Posterior cingulate gyrus (tissue), 11 donors: ENCODE measurements at regions not wholly inside any gene's neighbourhood (a gene's known extent, or its start where the extent isn't known, plus 50 kb on each side); places are given as distances from the start of the nearest gene placed in this dataset.
A peak's percentile ranks its signal among the peaks of the same experiment; 100 is the strongest.

Source experiments
- DNase-seq, 10 donors: peaks; one replicate each; pipeline versions ENCODE4 v3.0.0 to v3.0.0-alpha.2; 2020 to 2021; ENCODE audit warnings: mixed read lengths in 3 of 10
- intact Hi-C: fragments of 100-400 bp; cut with DNase I; formaldehyde crosslinking; loops from one replicate; pipeline ENCODE4 v1.15.1; 2023

- peak in 4 of 10 donors; percentile 5 to 86 (median 73) for DNase-seq
- intact Hi-C loops: no loop called here
These were observed 233.4 kb downstream of the NDUFA10 start for GRCh38 chr2:239791526-239792404.

- intact Hi-C loops: no loop called here
- peak in 4 of 10 donors; percentile 7 to 85 (median 78) for DNase-seq
These were observed 234.4 kb downstream of the NDUFA10 start for GRCh38 chr2:239790721-239791120.

DNA sequence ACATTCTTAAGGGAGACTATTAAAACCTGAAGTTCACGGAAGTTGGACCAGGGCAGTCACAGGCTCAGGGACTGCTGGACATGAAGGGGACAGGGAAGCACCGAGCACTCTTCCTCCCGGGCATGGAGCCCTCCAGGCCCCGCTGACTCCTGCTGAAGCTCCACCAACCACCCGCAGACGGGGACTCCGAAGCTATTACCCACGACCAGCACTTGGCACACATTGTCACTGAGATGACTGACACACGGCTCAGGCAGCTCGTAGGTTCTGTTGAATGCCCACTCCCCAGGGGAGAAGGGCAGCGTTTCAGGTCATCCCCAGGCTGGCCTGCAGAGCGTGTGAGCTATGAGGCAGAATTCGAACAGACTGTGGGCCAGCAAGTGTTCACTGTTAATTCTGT lies 234.8 kb downstream of the NDUFA10 start:
- DNase-seq: peak in 4 of 10 donors; percentile 4 to 76 (median 55)
- intact Hi-C loops: no loop called here

- DNase-seq: peak in 4 of 10 donors; percentile 2 to 72 (median 62)
- intact Hi-C loops: no loop called here
These were observed 235.4 kb downstream of the NDUFA10 start for GRCh38 chr2:239789711-239790110.

DNA sequence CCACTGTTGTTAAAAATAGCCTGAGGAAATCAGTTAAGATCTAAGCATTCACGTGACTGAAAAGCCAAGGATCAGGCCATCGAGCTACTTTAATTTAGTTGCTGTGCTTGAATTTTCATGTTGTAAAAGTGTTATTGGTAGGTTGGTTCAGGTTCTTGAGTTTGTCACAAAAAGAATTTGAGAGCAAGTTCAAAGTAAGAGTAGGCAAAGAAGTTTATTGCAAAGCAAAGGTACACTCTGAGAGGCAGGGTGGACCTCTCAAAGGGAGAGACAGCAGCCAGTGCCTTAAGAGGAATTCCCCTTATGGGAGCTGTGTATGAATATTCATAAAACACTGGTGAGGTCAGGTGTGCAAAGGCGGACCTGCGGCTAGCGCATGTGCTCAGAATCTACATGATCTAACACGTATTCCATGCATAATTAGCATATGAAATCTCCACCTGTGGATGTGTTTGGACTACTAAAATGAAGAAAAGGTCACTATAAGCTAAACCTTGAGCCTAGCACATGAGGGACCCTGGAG lies 236.5 kb downstream of the NDUFA10 start:
- peak in 3 of 10 donors; percentile 3 to 7 (median 5) for DNase-seq
- intact Hi-C loops: no loop called here

- intact Hi-C loops: no loop called here
- DNase-seq: peak in 1 of 10 donors; percentile 25
These were observed 237.5 kb downstream of the NDUFA10 start for GRCh38 chr2:239787538-239788050.

DNA sequence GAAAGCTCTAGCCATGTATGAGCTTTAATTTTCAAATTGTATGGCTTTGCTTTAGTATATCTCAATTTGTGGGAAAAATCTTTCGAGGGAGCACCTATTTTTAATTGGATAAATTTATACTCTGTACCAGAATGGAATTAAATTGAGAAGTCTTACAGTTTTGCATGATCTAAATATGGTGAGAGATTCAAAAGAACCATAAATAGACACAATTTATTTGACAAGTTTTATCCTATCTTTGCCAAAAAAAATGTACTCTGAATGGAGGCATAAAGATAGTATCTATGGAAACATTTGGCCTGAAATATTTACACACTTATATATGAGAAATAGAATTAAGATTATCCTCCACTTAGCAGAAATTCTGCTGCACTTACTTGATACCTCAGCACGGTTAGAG lies 238.4 kb downstream of the NDUFA10 start:
- DNase-seq: no peak

DNA sequence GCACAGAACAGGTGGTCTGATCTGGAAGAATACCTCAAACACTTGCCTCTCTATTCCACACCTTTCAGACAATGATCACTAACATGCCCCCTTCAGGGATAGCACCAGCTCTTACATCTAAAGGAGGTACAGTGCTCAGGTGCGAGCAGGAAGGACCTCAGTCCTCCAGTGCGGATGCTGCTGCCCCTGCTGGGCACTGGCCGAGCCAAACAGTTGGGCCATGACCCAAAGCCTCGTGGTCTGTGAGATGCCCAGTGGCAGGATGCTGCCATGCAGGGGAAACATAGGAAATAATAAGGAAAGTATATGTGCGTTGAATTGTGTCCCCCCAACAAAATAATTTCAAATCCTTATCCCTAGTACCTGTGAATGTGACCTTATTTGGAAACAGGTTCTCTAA lies 243.7 kb downstream of the NDUFA10 start:
- intact Hi-C loops: no loop called here
- peak in 2 of 10 donors; percentile 30 to 66 for DNase-seq

More for the DNA sequence above, 238.4 kb downstream of the NDUFA10 start:
- intact Hi-C loops: no loop called here

DNA sequence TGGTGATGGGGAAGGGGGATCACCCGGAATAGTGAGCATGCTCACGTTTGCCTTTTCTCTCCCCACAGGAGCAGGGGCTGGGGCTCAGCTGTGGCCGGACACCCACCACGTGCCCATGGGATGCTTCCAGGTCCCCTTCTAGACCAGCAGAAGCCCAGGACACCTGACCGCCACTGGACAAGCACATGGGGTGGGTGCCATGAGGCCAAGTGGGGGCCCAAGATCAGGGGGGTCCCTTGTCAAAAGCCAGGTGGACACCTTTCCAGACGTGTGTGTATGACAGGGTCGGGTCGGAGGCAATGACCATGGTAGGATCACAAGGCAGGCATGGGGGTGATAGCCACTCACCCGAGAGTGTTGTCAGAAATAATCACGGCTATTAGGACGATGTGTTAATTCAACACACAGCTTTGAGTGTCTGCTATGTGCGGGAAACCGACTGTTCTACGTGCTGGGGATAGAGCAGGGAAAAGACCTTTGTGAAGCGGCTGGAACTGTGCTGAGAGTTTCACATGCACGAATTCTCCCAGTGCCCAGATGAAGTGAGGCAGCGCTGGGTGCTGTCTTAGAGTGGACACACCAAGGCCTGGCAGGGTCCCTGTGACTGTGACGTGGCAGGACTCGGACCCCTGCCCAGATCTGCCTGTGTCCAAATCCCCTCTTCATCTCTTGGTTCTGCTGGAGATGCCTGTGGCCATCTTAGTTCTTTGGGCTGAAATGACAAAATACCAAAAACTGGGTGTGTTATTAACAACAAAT lies 244.7 kb downstream of the NDUFA10 start:
- peak in 3 of 10 donors; percentile 5 to 68 (median 31) for DNase-seq
- intact Hi-C loops: no loop called here

GRCh38 chr2:239779584-239779983 lies 245.6 kb downstream of the NDUFA10 start:
- intact Hi-C loops: no loop called here
- peak in 2 of 10 donors; percentile 4 to 46 for DNase-seq

DNA sequence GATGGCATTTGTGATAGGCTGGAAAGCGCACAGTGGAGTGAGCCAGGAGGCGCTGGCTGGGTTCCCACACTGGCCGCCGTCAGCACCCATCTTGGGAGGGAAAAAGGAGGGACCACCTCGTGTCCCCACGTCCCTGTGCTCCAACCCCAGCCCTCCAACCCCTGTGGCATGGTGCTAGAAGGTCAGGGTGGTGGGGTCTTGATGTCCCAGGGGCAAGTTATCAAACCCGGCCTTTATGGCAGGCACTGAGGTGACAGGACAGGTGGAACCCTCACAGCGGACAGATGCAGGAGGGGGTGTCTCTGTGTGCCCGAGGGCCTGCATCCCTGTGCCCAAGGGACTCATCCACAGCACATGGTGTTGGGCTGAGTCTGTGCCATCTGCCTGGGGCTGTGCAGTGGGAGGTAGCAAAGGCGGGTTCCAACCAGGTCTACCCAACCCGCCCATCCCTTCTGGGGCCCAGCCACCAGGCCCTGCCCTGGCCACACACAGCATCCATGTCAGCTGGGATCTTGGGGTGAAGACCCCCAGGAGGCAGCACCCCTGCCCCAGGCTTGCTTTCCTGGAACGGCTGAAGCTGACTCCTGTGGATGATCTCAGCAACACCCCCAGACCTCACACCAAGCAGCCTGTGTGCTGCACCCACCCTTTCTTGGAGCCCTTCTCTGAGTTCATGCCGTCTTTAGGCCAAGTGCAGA lies 246.1 kb downstream of the NDUFA10 start:
- peak in 2 of 10 donors; percentile 2 to 48 for DNase-seq

GRCh38 chr2:239778042-239778851 lies 246.9 kb downstream of the NDUFA10 start:
- intact Hi-C loops: no loop called here
- peak in 1 of 10 donors; percentile 75 for DNase-seq

More for the DNA sequence above, 246.1 kb downstream of the NDUFA10 start:
- intact Hi-C loops: no loop called here

- peak in 1 of 10 donors; percentile 70 for DNase-seq
- intact Hi-C loops: no loop called here
These were observed 247.9 kb downstream of the NDUFA10 start for GRCh38 chr2:239777219-239777618.

DNA sequence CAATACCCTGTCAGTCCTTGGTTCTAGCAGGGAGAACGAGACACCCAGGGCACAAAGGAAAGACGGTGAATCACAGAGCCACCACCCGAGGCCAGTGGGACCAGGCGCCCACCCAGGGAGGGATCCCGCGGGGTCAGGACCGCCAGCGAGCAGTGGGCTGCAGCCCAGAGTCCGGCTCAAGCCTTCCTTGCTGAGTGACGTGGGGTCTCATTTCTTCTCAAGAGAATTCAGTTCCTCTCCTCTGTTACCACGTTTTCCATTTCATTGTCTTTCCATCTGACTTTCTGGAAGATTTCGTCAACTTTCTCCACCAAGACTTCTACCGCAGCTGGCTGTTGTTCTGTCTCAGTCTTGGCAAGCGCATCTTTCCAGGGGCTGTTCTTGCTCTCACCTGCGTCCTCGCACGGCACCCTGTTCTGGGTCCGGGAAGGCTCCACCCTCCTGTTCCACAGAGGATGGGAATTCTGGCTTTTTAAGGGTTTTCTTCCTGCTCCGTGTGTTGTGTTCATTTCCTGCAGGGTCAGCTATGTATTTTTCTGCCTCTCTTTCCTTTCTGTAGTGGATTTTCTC lies 248.6 kb downstream of the NDUFA10 start:
- peak in 1 of 10 donors; percentile 24 for DNase-seq
- intact Hi-C loops: no loop called here

DNA sequence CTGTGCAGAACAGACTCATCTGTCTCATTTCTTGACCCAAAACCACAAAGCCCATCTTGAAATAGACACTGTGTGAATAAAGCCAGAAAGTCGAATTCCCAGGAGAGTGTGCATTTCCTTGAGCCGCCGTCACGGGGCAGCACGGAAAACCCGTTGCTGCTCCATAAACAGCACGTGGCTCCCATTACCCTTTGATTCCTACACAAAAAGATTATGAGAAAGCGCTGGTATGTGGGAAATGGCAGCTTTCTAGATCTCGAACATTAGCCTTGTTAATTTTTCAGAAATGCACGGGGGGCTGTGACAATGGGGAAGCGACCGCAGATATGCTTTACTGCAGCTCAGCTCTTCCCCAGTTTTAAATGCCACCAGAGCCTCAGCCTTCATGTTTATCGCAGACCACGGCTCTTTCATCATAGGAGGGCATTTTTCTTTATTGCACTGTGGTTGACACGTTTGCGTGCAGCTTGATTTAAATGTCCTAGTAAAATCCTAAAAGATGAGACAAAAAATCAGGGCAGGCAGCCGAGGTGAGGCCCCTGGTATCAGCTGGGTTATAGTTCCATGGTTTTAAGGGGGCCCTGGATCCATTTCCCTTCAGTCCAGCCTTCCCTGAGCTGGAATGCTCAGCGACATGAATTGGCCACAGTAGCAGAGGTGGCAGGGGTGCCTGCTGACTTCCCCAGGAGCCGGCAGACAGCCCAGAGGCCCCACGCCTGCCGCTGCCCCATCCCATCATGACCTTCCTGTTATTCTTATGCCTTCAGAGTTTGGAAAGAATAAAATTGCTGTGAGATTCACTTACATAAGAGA lies 249.3 kb downstream of the NDUFA10 start:
- intact Hi-C loops: no loop called here
- DNase-seq: peak in 1 of 10 donors; percentile 77

DNA sequence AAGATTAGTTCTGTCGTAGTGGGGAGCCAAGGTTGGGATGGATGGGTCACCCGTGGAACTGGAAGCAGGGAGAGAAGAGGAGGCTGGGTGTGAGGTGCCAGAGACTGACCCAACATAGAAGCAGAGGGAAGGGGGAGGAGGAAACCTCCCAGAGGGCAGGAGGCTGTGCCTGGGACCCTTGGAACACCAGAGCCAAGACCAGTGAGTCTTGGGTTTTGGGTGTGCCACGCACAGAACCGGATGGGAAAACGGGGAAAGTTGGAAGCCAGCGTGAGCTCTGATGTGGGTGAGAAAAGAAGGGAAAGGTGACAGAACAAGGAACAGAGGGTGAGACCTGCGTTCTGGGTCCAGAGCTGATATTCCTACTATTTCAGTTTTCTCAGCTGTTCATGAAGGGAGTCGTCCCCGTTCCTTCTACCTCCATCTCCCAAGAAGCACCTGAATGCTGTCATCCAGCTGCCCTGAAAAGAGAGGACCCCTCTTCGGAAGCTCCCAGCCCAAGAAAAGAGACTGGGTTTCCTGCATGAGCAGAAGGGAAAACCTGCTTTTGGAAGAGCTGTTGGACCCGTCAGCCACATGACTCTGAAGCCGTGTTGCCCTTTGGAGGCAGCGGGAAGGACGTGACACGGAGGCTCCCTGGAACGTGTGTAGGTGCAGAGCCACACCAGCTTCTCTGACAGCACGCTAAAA lies 250.1 kb downstream of the NDUFA10 start:
- intact Hi-C loops: no loop called here
- DNase-seq: peak in 1 of 10 donors; percentile 39

DNA sequence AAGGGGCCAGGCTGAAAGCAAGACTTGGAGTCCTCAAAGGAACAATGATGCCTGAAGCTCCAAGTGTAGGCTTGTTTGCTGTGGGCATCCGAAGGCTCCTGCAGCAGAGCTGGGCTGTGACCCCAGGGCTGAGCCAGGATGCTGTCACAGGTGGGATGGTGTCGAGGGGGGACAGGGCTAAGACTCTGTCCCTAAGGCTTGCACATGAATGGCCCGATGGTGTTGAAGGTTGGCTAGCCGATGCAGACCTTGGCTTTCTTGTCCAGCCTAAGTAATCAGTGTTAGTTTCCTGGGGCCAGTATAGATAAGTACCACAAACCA lies 251.0 kb downstream of the NDUFA10 start:
- peak in 1 of 10 donors; percentile 25 for DNase-seq
- intact Hi-C loops: no loop called here
